AG08396 (cell line): ENCODE measurements at regions not wholly inside any gene's neighbourhood (a gene's known extent, or its start where the extent isn't known, plus 50 kb on each side); places are given as distances from the start of the nearest gene placed in this dataset.
"Not testable (repeated sequence)": the region's sequence is repeated elsewhere in the genome, so short reads cannot be mapped to it uniquely, and the experiment has no call there.

Experiments used
- DNase-seq: peaks from one replicate; pipeline ENCODE4 v3.0.0; 2012; ENCODE audit warnings: low spot score, mixed read lengths

- no peak for DNase-seq
These were observed 186.0 kb upstream of the RAB6C start for GRCh38 chr2:129793431-129793902.

- no peak for DNase-seq
These were observed 185.3 kb upstream of the RAB6C start for GRCh38 chr2:129794116-129794515.

- DNase-seq, result no peak
These were observed 184.9 kb upstream of the RAB6C start for GRCh38 chr2:129794540-129794939.

DNA sequence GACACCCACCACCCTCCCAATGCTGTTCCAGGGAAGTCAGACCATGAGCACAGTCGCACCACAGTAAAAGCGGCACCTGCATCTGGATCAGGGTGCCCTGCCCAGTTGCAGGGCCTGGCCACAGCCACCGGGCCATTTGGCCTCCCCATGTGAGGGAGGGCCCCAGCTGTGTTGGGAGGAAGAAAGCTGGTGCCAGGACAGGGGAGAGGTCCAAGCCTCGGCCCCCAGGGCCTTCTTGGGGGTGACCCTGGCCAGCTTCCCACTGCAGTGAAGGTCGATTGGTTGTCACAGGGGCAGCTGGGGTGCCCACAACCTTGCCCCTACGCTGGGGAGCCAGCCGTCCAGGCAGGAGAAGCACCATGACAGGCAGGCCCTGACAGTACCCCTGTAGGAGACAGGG, 183.2 kb upstream of the RAB6C start:
- DNase-seq, result no peak

DNA sequence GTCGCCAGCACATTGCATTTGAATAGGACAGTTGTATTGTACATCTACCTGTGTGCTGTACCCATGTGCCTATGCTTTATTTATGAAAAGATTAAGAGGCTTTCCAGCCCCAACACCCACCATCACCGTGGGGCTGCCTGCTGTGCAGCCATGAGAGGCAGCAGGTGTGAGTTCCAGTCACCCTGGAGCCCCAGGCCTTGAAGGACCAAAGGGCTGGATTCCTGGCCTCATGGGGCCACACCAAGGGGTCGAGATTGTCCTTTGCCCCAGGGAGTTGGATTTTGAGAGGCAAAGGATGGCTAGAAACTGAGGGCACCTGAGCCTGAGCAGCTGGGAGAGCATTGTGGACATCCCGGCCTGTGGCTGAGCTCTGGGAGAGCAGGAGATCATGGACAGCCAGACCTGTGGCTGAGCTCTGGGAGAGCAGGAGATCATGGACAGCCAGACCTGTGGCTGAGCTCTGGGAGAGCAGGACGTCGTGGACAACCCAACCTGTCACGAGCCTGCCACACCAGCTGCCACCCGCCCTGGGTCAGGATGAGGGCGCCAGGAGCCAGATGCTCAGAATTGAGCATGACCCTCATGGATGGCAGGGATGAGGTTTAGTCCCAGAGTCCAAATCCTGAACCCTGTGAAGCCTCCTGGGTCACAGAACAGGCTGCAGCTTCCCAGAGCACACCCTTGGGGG, 182.5 kb upstream of the RAB6C start:
- DNase-seq, result no peak

DNA sequence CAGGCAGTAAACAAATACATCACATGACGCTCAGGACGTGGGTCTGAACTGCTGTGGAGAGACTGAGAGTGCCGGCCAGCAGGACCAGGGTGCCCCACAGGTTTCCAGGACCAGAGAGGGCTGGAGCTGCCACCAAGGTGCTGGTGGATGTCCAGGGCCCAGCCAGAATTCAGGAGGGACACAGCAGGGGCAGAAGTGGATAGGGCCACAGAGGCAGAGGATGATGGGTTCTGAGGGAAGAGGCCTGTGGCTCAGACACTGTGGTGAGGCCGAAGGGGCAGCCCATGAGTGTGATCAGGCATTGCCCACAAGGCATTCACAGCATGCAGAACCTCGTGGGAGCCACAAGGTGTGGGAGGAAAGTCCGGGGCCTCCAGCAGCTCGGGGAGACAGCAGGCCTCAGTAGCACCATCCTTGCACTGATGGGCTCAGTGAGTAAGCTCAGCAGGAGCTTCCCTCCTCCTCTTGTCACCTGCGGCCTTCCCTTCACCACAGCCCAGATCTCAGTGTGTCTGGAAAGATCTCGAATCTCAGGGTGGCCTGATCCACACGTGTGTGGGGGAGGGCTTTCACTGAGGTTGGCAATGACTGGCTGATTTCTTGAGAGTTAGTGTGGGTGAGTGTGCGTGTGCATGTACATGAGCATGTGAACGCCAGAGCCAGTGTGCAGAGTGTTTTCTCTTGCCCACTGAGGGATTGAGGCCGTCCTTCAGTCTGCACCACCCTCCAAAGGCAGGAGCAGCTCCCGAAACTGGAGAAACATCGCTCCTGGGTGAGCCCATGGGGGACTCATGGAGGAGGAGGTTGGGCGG, 181.8 kb upstream of the RAB6C start:
- no peak for DNase-seq

DNA sequence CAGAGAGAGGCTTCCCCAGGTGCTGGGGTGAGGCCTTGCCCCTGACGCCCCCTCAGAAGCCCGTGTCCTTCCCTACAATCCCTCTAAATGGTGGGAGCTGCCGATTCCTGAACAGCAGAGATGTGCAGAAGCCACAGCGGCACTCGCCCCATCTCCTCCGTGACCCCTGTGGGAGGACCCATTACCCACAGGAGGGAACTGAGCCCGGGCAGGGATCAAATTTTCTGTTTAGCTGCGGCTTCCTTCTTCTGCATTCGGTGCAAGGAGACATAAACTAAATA, 181.2 kb upstream of the RAB6C start:
- no peak for DNase-seq

DNA sequence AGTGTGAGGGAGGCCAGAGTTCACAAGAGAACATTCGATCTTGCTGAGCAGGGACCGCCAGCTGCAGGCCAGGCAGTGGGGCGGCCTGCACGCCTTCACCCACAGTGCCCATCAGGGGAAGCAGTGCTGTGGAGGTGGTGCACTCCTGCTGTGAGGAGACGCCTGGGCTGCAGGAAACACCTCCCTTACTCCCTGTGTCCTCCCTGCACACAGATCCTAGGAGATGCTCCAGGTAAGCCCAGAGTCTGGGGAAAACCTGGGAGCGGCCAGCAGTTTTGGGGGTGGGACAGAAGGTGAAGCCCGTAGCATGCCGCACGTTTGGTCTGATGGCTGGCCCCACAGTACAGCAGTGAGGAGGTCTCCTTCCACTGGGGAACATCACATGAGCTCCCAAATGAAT, 180.8 kb upstream of the RAB6C start:
- no peak for DNase-seq

DNA sequence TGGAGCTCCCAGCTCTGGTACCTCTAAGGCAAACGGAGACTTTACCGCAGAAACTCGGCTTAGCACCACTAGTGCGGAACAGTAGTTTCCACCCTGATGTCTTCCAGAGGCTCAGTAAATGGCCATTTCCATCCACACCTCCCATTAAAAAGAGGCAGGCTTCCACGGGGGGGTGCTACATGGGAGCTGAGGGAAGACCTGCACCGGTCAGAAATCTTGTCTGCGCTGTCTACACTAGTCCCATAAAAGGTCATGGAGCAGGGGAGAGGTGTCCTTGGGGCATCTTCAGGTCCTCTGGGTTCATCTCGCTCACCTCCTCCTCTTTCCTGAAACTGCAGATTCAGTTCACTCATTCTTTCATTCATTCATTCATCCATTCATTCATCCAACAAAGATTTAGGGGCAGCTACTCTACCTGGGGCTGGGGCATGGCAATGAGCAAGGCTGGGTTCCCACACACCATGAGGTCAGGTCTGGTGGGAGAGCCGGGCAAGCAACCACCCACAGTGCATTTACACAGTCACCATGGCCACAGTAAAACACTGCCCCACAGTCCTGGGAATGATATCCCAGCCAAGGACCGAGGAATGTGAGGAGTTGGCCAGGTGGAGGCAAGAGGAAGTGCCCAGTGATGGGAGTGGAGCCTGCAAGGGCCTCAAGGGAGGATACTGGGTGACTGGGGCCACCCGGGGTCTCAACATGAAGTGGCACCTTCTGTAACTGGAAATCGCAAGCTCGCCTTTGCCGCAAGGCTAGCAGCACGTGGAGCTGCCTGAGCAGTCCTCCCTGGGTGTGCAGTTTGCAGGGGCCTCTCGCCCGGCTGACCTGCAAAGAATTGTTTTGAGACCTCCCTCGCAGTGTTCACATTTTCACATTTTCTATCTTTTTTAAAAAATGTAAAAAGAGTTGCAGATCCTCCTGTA, 180.2 kb upstream of the RAB6C start:
- DNase-seq, result no peak

DNA sequence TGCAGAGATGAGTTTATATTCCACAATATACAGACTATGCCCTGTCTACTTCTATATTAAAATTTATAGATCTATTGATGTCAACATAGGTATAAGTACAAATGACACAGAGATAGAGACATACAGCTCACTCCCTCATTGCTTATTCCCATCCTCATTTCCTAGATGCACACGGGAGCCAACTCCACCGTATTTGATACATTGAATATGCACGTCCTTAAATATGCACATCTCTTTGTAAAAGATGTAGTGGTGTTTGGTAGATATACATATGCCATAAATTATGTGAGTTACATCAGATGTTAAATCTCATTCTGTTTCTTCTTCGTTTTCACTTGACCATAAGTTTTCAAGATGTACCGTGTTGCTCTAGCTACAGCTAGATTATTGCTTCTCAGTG, 179.2 kb upstream of the RAB6C start:
- DNase-seq, result no peak

DNA sequence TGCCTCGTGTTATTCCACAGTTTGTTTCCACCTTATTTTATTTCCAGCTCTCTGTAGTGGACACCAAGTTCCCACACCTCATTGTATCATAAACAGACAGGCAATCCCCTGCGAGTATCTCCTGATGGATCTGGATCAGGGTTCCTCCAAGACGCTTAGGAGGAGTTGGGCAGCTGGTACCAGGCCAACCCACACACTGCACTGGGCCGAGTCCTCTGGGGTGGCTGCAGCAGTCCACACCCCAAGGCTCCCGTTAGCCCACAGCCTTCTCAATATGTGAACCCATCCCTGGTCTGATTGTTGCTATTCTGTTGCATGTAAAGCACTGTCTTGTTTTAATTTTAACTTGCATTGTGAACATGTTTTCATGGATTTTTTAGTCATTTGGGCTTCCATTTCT, 178.8 kb upstream of the RAB6C start:
- DNase-seq, result no peak

- DNase-seq, result peak; percentile 39
These were observed 177.9 kb upstream of the RAB6C start for GRCh38 chr2:129801575-129801974.

DNA sequence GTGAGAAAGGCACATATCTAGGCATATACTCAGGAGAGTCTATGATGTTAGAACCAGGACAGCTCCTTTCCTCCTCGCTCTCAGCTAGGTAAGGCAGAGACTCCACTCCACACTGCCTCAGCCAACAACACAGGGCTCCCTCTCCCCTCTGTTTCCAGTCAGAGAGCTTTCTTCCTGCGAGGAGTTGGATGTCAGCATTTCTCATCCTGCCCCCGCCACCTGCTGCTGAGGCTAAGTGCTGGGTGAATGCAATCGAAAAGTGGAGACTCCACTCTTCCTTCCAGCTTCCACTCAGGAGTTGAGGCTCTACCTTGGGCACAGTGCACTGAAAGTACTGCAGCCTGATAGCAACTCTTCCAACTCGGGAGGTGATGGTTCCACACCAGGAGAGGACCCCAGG, 177.2 kb upstream of the RAB6C start:
- no peak for DNase-seq

GRCh38 chr2:129803032-129803431, 176.4 kb upstream of the RAB6C start:
- DNase-seq, result no peak

DNA sequence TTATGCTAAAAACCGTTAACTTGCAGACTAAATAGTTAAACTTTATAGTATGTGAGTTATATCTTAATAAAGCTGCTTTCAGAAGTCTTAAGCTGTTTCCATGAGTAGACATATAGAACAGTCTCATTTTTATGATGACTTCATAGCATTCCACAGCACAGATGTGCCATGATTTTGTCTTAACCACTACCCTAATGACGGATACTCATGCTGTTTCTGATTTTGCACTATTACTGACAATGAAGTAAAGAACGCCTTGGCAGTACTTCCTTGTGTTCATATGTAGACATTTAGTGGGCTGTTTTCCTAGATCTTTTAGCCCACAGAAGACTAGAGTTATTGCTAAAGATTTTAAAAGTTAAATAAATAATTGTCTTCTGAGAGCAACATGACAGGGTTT, 175.6 kb upstream of the RAB6C start:
- DNase-seq, result no peak

DNA sequence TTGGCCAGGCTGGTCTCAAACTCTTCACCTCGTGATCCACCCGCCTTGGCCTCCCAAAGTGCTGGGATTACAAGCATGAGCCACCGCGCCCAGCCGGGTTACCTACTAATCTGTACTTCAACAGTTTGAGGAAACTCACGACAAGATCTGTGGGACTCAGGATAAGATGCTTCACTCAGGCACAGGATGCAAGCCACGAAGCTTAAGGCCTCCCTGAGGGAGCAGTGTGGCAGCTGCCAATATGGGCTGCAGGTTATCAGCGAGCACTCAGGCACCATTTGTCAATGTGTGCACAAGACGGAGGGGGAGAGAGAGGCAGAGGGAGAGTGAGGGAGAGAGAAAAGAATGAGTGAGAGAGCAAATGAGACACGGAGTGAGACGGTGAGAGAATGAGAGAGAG, 173.6 kb upstream of the RAB6C start:
- DNase-seq, result no peak

DNA sequence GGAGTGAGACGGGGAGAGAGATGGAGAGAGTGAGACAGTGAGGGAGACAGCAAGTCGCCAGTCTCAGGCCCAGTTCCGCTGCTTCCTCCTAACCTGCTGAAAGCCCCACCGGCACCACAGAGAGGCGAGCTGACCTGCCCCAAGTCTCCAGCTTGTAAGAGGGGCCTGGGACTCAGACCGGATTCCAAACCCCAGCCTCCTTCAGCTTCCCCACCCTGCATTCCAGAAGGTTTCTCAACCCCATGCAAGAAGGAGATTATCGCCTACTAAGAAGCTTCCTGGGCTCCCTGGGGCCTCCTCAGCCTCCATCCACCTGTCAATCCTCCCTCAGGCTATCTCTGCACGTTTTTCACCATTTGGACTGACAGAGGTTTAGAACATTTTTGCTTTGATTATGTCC, 173.1 kb upstream of the RAB6C start:
- DNase-seq, result no peak

DNA sequence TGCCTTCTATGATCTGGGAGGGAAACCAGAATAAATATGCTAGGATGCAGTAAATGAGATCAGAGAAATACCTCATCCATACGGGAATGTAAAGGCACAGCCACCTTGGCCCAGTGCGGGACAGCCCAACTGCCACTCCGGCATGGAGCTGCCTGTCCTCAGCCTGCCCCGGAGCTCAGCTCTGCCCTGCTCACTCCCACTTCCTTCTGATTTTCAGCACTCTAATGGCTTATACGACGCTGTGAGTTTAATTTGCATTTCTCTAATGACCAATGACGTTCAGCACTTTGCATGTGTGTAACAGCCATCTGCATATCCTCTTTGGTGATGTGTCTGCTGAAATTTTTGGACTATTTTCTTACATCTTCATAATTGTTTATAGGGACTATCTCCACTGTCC, 172.5 kb upstream of the RAB6C start:
- no peak for DNase-seq

DNA sequence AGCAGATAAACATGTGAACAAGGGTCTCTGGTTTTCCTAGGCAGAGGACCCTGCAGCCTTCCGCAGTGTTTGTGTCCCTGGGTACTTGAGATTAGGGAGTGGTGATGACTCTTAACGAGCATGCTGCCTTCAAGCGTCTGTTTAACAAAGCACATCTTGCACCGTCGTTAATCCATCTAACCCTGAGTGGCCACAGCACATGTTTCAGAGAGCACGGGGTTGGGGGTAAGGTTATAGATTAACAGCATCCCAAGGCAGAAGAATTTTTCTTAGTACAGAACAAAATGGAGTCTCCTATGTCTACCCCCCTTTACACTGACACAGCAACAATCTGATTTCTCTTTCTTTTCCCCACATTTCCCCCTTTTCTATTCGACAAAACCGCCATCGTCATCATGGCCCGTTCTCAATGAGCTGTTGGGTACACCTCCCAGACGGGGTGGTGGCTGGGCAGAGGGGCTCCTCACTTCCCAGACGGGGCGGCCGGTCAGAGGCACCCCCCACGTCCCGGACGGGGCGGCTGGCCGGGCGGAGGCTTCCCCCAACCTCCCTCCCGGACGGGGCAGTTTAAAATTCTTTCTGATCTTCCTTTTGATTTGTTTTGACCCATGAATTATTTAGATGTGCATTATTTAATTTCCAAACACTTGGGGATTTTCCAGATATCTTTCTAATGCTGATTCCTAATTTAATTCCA, 171.7 kb upstream of the RAB6C start:
- not testable (repeated sequence) for DNase-seq

GRCh38 chr2:129810521-129810920, 168.9 kb upstream of the RAB6C start:
- DNase-seq, result no peak

GRCh38 chr2:129812071-129812470, 167.4 kb upstream of the RAB6C start:
- no peak for DNase-seq

- no peak for DNase-seq
These were observed 166.8 kb upstream of the RAB6C start for GRCh38 chr2:129812654-129813053.
